WTC11 (cell line): ENCODE measurements at regions not wholly inside any gene's neighbourhood (a gene's known extent, or its start where the extent isn't known, plus 50 kb on each side); places are given as distances from the start of the nearest gene placed in this dataset.

Source experiments
- ATAC-seq: fragments of 200-7000 bp; cut with Tn5 transposase; 2 replicates; pipeline ENCODE4 v1.10.0; 2021; ENCODE audit warnings: mild to moderate bottlenecking, moderate library complexity
- CTCF ChIA-PET: fragments of 300-600 bp; sonication (Branson Sonifier 250); formaldehyde crosslinking; loops from one replicate; lab custom pipeline; 2021; ENCODE audit warnings: antibody characterized with exemption; lab: Charles Lee
- POLR2A ChIA-PET: fragments of 350-600 bp; sonication (Branson Sonifier 250); formaldehyde crosslinking; loops from one replicate; lab custom pipeline; 2021; ENCODE audit warnings: antibody characterized with exemption; lab: Charles Lee
- DNase-seq: peaks from one replicate; pipeline ENCODE4 v3.0.0; 2021; ENCODE audit warnings: low spot score
- H3K27ac Mint-ChIP-seq: 2 replicates; pipeline ENCODE4 v1.8.0; 2021; ENCODE audit warnings: mixed read lengths
- H3K27me3 Mint-ChIP-seq: 2 replicates; pipeline ENCODE4 v1.8.0; 2021; ENCODE audit warnings: low read depth, mild to moderate bottlenecking, moderate library complexity, mixed read lengths
- H3K36me3 Mint-ChIP-seq: 2 replicates; pipeline ENCODE4 v1.8.0; 2021; ENCODE audit warnings: mixed read lengths
- H3K4me1 Mint-ChIP-seq: 2 replicates; pipeline ENCODE4 v1.8.0; 2022; ENCODE audit warnings: mixed read lengths
- H3K4me3 Mint-ChIP-seq: 2 replicates; pipeline ENCODE4 v1.8.0; 2021; ENCODE audit warnings: mild to moderate bottlenecking, moderate library complexity, mixed read lengths
- H3K9me3 Mint-ChIP-seq: 2 replicates; pipeline ENCODE4 v1.8.0; 2021; ENCODE audit warnings: mixed read lengths
- ARID4B ChIP-seq: sonication (generic); formaldehyde crosslinking; IDR thresholded peaks from 2 replicates; pipeline ENCODE4 v1.8.0; 2023; ENCODE audit warnings: missing genetic modification reagents, mild to moderate bottlenecking, borderline replicate concordance
- CTCF ChIP-seq: fragments of 200-600 bp; IDR thresholded peaks from 2 replicates; pipeline ENCODE4 v1.8.0; 2022; ENCODE audit warnings: antibody characterized with exemption
- E2F1 ChIP-seq: sonication (generic); formaldehyde crosslinking; IDR thresholded peaks from 2 replicates; pipeline ENCODE4 v1.8.0; 2022; ENCODE audit warnings: mild to moderate bottlenecking, missing genetic modification reagents
- E2F5 ChIP-seq: sonication (generic); formaldehyde crosslinking; IDR thresholded peaks from 2 replicates; pipeline ENCODE4 v1.8.1; 2022; ENCODE audit warnings: mild to moderate bottlenecking, moderate library complexity, missing genetic modification reagents
- NR2C2 ChIP-seq: sonication (generic); formaldehyde crosslinking; IDR thresholded peaks from 2 replicates; pipeline ENCODE4 v1.8.0; 2022; ENCODE audit warnings: mild to moderate bottlenecking, missing genetic modification reagents
- RORB ChIP-seq: fragments of 250-450 bp; sonication (Bioruptor Pico); IDR thresholded peaks from 2 replicates; pipeline ENCODE4 v1.9.0; 2021; ENCODE audit warnings: mild to moderate bottlenecking
- ZBTB43 ChIP-seq: sonication (generic); formaldehyde crosslinking; IDR thresholded peaks from 2 replicates; pipeline ENCODE4 v1.8.1; 2023; ENCODE audit warnings: mild to moderate bottlenecking, missing genetic modification reagents
- ZNF138 ChIP-seq: sonication (generic); formaldehyde crosslinking; conservative IDR thresholded peaks from 2 replicates; pipeline ENCODE4 v1.8.1; 2022; ENCODE audit warnings: mild to moderate bottlenecking, moderate library complexity, missing genetic modification reagents
- ZNF219 ChIP-seq: sonication (generic); formaldehyde crosslinking; IDR thresholded peaks from 2 replicates; pipeline ENCODE4 v1.8.0; 2023; ENCODE audit warnings: missing genetic modification reagents, mild to moderate bottlenecking, borderline replicate concordance
- ZNF317 ChIP-seq: sonication (generic); formaldehyde crosslinking; IDR thresholded peaks from 2 replicates; pipeline ENCODE4 v1.8.1; 2023; ENCODE audit warnings: low read depth, mild to moderate bottlenecking, moderate library complexity, missing genetic modification reagents, borderline replicate concordance
- ZNF416 ChIP-seq: fragments of 250-450 bp; sonication (Bioruptor Pico); IDR thresholded peaks from 2 replicates; pipeline ENCODE4 v1.9.0; 2021; ENCODE audit warnings: mild to moderate bottlenecking, inconsistent platforms
- ZNF423 ChIP-seq: fragments of 250-450 bp; sonication (Bioruptor Pico); IDR thresholded peaks from 2 replicates; pipeline ENCODE4 v2.1.2; 2022; ENCODE audit warnings: mild to moderate bottlenecking, moderate library complexity
- TF ChIP-seq, protein P1 (sequence below): fragments of 250-450 bp; sonication (Bioruptor Pico); IDR thresholded peaks from 2 replicates; pipeline ENCODE4 v1.8.0; 2021; ENCODE audit warnings: mild to moderate bottlenecking

GRCh38 chr3:28022916-28023315, 218.5 kb upstream of the CMC1 start:
- Mint-ChIP-seq H3K27ac (no peak overlapping the region), H3K27me3 (no peaks in the 10 kb centered on the region; the same call in 1 of the 2 replicates), H3K4me1 (peaks cover 5% of the 10 kb centered on the region), H3K36me3 (peaks cover 33% of the 10 kb centered on the region), H3K4me3 (no peak overlapping the region), H3K9me3 (peaks cover 31% of the 10 kb centered on the region)
- ATAC-seq (no peak), DNase-seq (no peak)
- ChIA-PET CTCF (no interaction called here), POLR2A (no interaction called here)
- TF ChIP-seq RORB (CRISPR knock-in tag): no peak

DNA sequence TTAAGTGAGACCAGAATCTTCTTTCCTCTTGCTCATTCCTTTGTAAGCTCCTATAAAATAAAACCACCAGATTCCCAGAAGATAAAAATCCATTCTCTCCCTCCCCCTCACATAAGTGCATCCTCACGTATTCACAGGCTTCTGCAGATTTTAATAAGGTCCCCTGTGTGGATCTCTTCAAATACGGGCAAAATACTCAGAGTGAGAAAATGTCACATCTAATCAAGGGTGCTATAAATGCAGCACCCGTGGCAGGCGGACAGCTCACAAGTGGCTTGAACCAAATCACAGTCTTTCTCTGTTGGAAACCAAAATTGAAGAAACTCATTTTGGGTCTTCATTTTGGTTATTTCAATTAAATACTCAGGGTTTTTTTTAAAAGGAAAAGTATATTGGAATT, 212.9 kb upstream of the CMC1 start:
- peaks cover 50% of the 10 kb centered on the region for H3K9me3 Mint-ChIP-seq
- TF ChIP-seq NR2C2 (CRISPR knock-in tag) (no peak), ZNF219 (CRISPR knock-in tag) (no peak), ZNF416 (CRISPR knock-in tag) (no peak), ZNF138 (CRISPR knock-in tag) (no peak), ZNF423 (CRISPR knock-in tag) (no peak), E2F5 (CRISPR knock-in tag) (no peak), ARID4B (CRISPR knock-in tag) (no peak), CTCF (no peak), ZBTB43 (CRISPR knock-in tag) (no peak), ZNF317 (CRISPR knock-in tag) (no peak), E2F1 (CRISPR knock-in tag) (no peak)
- TF ChIP-seq, protein P1, sequence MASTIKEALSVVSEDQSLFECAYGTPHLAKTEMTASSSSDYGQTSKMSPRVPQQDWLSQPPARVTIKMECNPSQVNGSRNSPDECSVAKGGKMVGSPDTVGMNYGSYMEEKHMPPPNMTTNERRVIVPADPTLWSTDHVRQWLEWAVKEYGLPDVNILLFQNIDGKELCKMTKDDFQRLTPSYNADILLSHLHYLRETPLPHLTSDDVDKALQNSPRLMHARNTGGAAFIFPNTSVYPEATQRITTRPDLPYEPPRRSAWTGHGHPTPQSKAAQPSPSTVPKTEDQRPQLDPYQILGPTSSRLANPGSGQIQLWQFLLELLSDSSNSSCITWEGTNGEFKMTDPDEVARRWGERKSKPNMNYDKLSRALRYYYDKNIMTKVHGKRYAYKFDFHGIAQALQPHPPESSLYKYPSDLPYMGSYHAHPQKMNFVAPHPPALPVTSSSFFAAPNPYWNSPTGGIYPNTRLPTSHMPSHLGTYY (CRISPR knock-in tag): no peak
- no peak for ATAC-seq
- H3K4me1 Mint-ChIP-seq: peaks cover 9% of the 10 kb centered on the region
- peaks cover 5% of the 10 kb centered on the region for H3K27me3 Mint-ChIP-seq
- DNase-seq: no peak
- ChIA-PET CTCF (no interaction called here), POLR2A (no interaction called here)
- no peak overlapping the region for H3K4me3 Mint-ChIP-seq
- H3K36me3 Mint-ChIP-seq: peaks cover 49% of the 10 kb centered on the region
- no peak overlapping the region for H3K27ac Mint-ChIP-seq
